ENCODE measurements at regions not wholly inside any gene's neighbourhood (a gene's known extent, or its start where the extent isn't known, plus 50 kb on each side); places are given as distances from the start of the nearest gene placed in this dataset.

GRCh38 chr1:88557014-88557413 lies 127.1 kb upstream of the PKN2 start:
- Mint-ChIP-seq H3K27ac (ENCODE audit: low read depth, unreplicated experiment) (no peak overlapping the region), H3K27me3 (ENCODE audit: insufficient read depth, unreplicated experiment) (no peaks in the 10 kb centered on the region), H3K4me3 (ENCODE audit: unreplicated experiment) (no peak overlapping the region), H3K9me3 (ENCODE audit: unreplicated experiment) (no peaks in the 10 kb centered on the region), H3K4me1 (ENCODE audit: insufficient read depth, unreplicated experiment) (no peaks in the 10 kb centered on the region), H3K36me3 (ENCODE audit: insufficient read depth, unreplicated experiment) (no peaks in the 10 kb centered on the region)
- no peak for TF ChIP-seq CTCF (IDR thresholded peaks at IDR 0.05; ENCODE audit: unreplicated experiment)
- ChIA-PET CTCF (no interaction called here), POLR2A (no interaction called here)
- DNase-seq (ENCODE audit: unreplicated experiment), result no peak
- BruUV-seq (replicated peaks), result no TSS peak
- intact Hi-C loops (cut with micrococcal nuclease), result no loop called here

- no peak for TF ChIP-seq CTCF (IDR thresholded peaks at IDR 0.05; ENCODE audit: unreplicated experiment)
- no peaks in the 10 kb centered on the region for H3K4me1 Mint-ChIP-seq (ENCODE audit: insufficient read depth, unreplicated experiment)
- intact Hi-C loops (cut with micrococcal nuclease), result no loop called here
- no TSS peak for BruUV-seq (replicated peaks)
- H3K27ac Mint-ChIP-seq (ENCODE audit: low read depth, unreplicated experiment), result no peak overlapping the region
- POLR2A ChIA-PET, result interaction anchor here (0.7 kb wide), 1 partner anchor 12 kb away, joined by 3 read pairs; no protein-coding TSS in a partner anchor
- H3K36me3 Mint-ChIP-seq (ENCODE audit: insufficient read depth, unreplicated experiment), result no peaks in the 10 kb centered on the region
- H3K4me3 Mint-ChIP-seq (ENCODE audit: unreplicated experiment), result no peak overlapping the region
- no peak for DNase-seq (ENCODE audit: unreplicated experiment)
- CTCF ChIA-PET, result no interaction called here
- peaks cover 3% of the 10 kb centered on the region for H3K27me3 Mint-ChIP-seq (ENCODE audit: insufficient read depth, unreplicated experiment)
- no peaks in the 10 kb centered on the region for H3K9me3 Mint-ChIP-seq (ENCODE audit: unreplicated experiment)
These were observed 123.5 kb upstream of the PKN2 start for GRCh38 chr1:88560621-88561020.

GRCh38 chr1:88562991-88563390 lies 121.1 kb upstream of the PKN2 start:
- BruUV-seq (replicated peaks), result no TSS peak
- Mint-ChIP-seq H3K9me3 (ENCODE audit: unreplicated experiment) (no peaks in the 10 kb centered on the region), H3K4me3 (ENCODE audit: unreplicated experiment) (no peak overlapping the region), H3K27ac (ENCODE audit: low read depth, unreplicated experiment) (no peak overlapping the region), H3K36me3 (ENCODE audit: insufficient read depth, unreplicated experiment) (no peaks in the 10 kb centered on the region), H3K4me1 (ENCODE audit: insufficient read depth, unreplicated experiment) (no peaks in the 10 kb centered on the region), H3K27me3 (ENCODE audit: insufficient read depth, unreplicated experiment) (peaks cover 16% of the 10 kb centered on the region)
- ChIA-PET CTCF (no interaction called here), POLR2A (interaction anchor here (0.6 kb wide), 1 partner anchor 39 kb away, joined by 3 read pairs; no protein-coding TSS in a partner anchor)
- no peak for TF ChIP-seq CTCF (IDR thresholded peaks at IDR 0.05; ENCODE audit: unreplicated experiment)
- intact Hi-C loops (cut with micrococcal nuclease), result no loop called here
- no peak for DNase-seq (ENCODE audit: unreplicated experiment)

- no peak for DNase-seq (ENCODE audit: unreplicated experiment)
- CTCF ChIA-PET, result interaction anchor here (1.0 kb wide), 1 partner anchor 17 kb away, joined by 3 read pairs; no protein-coding TSS in a partner anchor
- H3K4me1 Mint-ChIP-seq (ENCODE audit: insufficient read depth, unreplicated experiment), result no peaks in the 10 kb centered on the region
- H3K36me3 Mint-ChIP-seq (ENCODE audit: insufficient read depth, unreplicated experiment), result peaks cover 6% of the 10 kb centered on the region
- no TSS peak for BruUV-seq (replicated peaks)
- H3K27me3 Mint-ChIP-seq (ENCODE audit: insufficient read depth, unreplicated experiment), result peaks cover 26% of the 10 kb centered on the region
- H3K4me3 Mint-ChIP-seq (ENCODE audit: unreplicated experiment), result no peak overlapping the region
- H3K27ac Mint-ChIP-seq (ENCODE audit: low read depth, unreplicated experiment), result no peak overlapping the region
- no peak for TF ChIP-seq CTCF (IDR thresholded peaks at IDR 0.05; ENCODE audit: unreplicated experiment)
- intact Hi-C loops (cut with micrococcal nuclease), result no loop called here
- H3K9me3 Mint-ChIP-seq (ENCODE audit: unreplicated experiment), result no peaks in the 10 kb centered on the region
- POLR2A ChIA-PET, result no interaction called here
These were observed 117.3 kb upstream of the PKN2 start for GRCh38 chr1:88566615-88567387.

Measured in MCF 10A (cell line).